Endothelial cell of umbilical vein (primary cell): ENCODE measurements at regions not wholly inside any gene's neighbourhood (a gene's known extent, or its start where the extent isn't known, plus 50 kb on each side); places are given as distances from the start of the nearest gene placed in this dataset.

ENCODE experiments used
- BruUV-seq: library from RNA; stranded (reverse); fragments of 400-500 nt; replicated peaks from 2 replicates; lab custom pipeline; 2021; lab: Mats Ljungman, UMichigan
- CTCF ChIA-PET: fragments of 300-600, 350-600 bp; sonication (Branson Sonifier 250); formaldehyde crosslinking; loops from one replicate; lab custom pipeline; 2021; ENCODE audit warnings: antibody characterized with exemption, inconsistent platforms; lab: Charles Lee
- POLR2A ChIA-PET: fragments of 300-600, 350-600 bp; sonication (Branson Sonifier 250); formaldehyde crosslinking; loops from one replicate; lab custom pipeline; 2021; ENCODE audit warnings: antibody characterized with exemption, inconsistent platforms; lab: Charles Lee
- DNase-seq: peaks from one replicate; pipeline ENCODE4 v3.0.0-alpha.2; 2011; ENCODE audit warnings: low read depth, low spot score
- FAIRE-seq: peaks from 2 replicates; lab custom pipeline; 2011; peaks lifted over from hg19 to GRCh38; lab: Jason Lieb, UNC
- H2AFZ ChIP-seq: 2 replicates; pipeline ENCODE4 v1.6.0; 2012; ENCODE audit warnings: low read depth, low read length, control low read depth, inconsistent platforms
- H3K27ac ChIP-seq: 2 replicates; pipeline ENCODE4 v1.5.1; 2011; ENCODE audit warnings: low read depth, mild to moderate bottlenecking, control low read depth, low read length, moderate library complexity; ENCODE audit not compliant: insufficient read depth
- H3K27me3 ChIP-seq, 2 experiments: 2 replicates each; pipeline versions ENCODE4 v1.6.0 to v1.6.1; 2011; ENCODE audit warnings: low read length in 2 of 2, mixed read lengths in 1 of 2; ENCODE audit not compliant: control insufficient read depth in 2 of 2, insufficient read depth in 2 of 2
- H3K36me3 ChIP-seq, 2 experiments: 2 replicates in 1 of 2; 3 replicates in 1 of 2; pipeline ENCODE4 v1.5.1; 2011; ENCODE audit warnings: low read length in 2 of 2, mild to moderate bottlenecking in 1 of 2, moderate library complexity in 1 of 2; ENCODE audit not compliant: control insufficient read depth in 2 of 2, insufficient read depth in 2 of 2; ENCODE audit errors: extremely low read depth in 1 of 2
- H3K4me1 ChIP-seq: 3 replicates; pipeline ENCODE4 v1.5.1; 2011; ENCODE audit warnings: mild to moderate bottlenecking, low read length; ENCODE audit not compliant: control insufficient read depth, insufficient read depth; ENCODE audit errors: extremely low read depth
- H3K4me2 ChIP-seq: 2 replicates; pipeline ENCODE4 v1.6.1; 2011; ENCODE audit warnings: low read length, control low read depth, mixed read lengths; ENCODE audit not compliant: insufficient read depth
- H3K4me3 ChIP-seq, 3 experiments: fragments of 200-600 bp in 1 of 3; sonication (generic), shearing (Covaris generic) in 1 of 3; replicated peaks in 1 of 3; 2 replicates each; pipeline ENCODE4 v1.5.1; 2011 to 2016; ENCODE audit warnings: control low read depth in 3 of 3, low read length in 3 of 3, mild to moderate bottlenecking in 2 of 3, inconsistent platforms in 1 of 3, low read depth in 1 of 3, moderate library complexity in 1 of 3; ENCODE audit not compliant: insufficient read depth in 1 of 3
- H3K79me2 ChIP-seq: 2 replicates; pipeline ENCODE4 v1.6.0; 2012; ENCODE audit warnings: low read length, inconsistent platforms; ENCODE audit not compliant: control insufficient read depth, insufficient read depth
- H3K9ac ChIP-seq: replicated peaks from 2 replicates; pipeline ENCODE3; 2011; ENCODE audit warnings: low read length, control low read depth; ENCODE audit not compliant: insufficient read depth; ENCODE audit errors: extremely low read depth
- H3K9me1 ChIP-seq: replicated peaks from 3 replicates; pipeline ENCODE4 v1.6.0; 2011; ENCODE audit warnings: mild to moderate bottlenecking, low read length; ENCODE audit not compliant: control insufficient read depth, insufficient read depth; ENCODE audit errors: extremely low read depth
- H3K9me3 ChIP-seq: replicated peaks from 2 replicates; pipeline ENCODE4 v1.5.1; 2012; ENCODE audit warnings: low read length, inconsistent platforms; ENCODE audit not compliant: control insufficient read depth, insufficient read depth
- H4K20me1 ChIP-seq: replicated peaks from 2 replicates; pipeline ENCODE3; 2011; ENCODE audit warnings: mild to moderate bottlenecking, low read length; ENCODE audit not compliant: control insufficient read depth, insufficient read depth; ENCODE audit errors: extremely low read depth
- CTCF ChIP-seq, 2 donors: IDR thresholded peaks; 1 replicate in 1 of 2; 2 replicates in 1 of 2; pipeline ENCODE4 v1.5.1; 2011; ENCODE audit warnings: low read length in 2 of 2, mild to moderate bottlenecking in 2 of 2, moderate library complexity in 2 of 2, control low read depth in 1 of 2, inconsistent platforms in 1 of 2, low read depth in 1 of 2; ENCODE audit not compliant: insufficient read depth in 1 of 2; ENCODE audit errors: extremely low read depth in 1 of 2
- EZH2 ChIP-seq: IDR thresholded peaks from 2 replicates; pipeline ENCODE4 v1.6.1; 2012; ENCODE audit warnings: borderline replicate concordance, low read depth, mild to moderate bottlenecking, moderate library complexity, low read length, inconsistent platforms; ENCODE audit not compliant: severe bottlenecking
- FOS ChIP-seq: IDR thresholded peaks from 2 replicates; pipeline ENCODE4 v1.6.1; 2011; ENCODE audit warnings: mild to moderate bottlenecking, low read length, moderate library complexity, borderline replicate concordance; ENCODE audit not compliant: insufficient read depth
- GATA2 ChIP-seq: IDR thresholded peaks from 2 replicates; pipeline ENCODE4 v1.7.0; 2011; ENCODE audit warnings: low read depth, mild to moderate bottlenecking, moderate library complexity, mixed read lengths, low read length; ENCODE audit not compliant: insufficient read length, insufficient read depth
- JUN ChIP-seq: IDR thresholded peaks from 2 replicates; pipeline ENCODE4 v1.6.1; 2011; ENCODE audit warnings: borderline replicate concordance, low read depth; ENCODE audit not compliant: insufficient read length, insufficient read depth
- MAX ChIP-seq: IDR thresholded peaks from 2 replicates; pipeline ENCODE4 v1.6.1; 2011; ENCODE audit not compliant: insufficient read depth, insufficient read length
- MYC ChIP-seq: IDR thresholded peaks from one replicate; pipeline ENCODE4 v1.6.1; 2011; ENCODE audit warnings: mild to moderate bottlenecking, low read depth, low read length
- POLR2A ChIP-seq: IDR thresholded peaks from 2 replicates; pipeline ENCODE4 v1.6.1; 2012; ENCODE audit warnings: low read depth, mild to moderate bottlenecking, control low read depth, low read length
- POLR2AphosphoS5 ChIP-seq: IDR thresholded peaks from 2 replicates; pipeline ENCODE4 v1.6.1; 2012; ENCODE audit warnings: low read depth, mild to moderate bottlenecking, control low read depth, low read length, moderate library complexity; ENCODE audit not compliant: insufficient read depth
- dilution Hi-C: fragments of 300-500 bp; cut with MboI; formaldehyde crosslinking; loops from one replicate; pipeline ENCODE4 v1.15.0; 2019; ENCODE audit warnings: low sequenced_read_pairs; ENCODE audit not compliant: extremely low pct_ligation_motif_present
- intact Hi-C: fragments of 100-400 bp; cut with micrococcal nuclease; formaldehyde crosslinking; loops from one replicate; pipeline ENCODE4 v1.10.0; 2022

DNA sequence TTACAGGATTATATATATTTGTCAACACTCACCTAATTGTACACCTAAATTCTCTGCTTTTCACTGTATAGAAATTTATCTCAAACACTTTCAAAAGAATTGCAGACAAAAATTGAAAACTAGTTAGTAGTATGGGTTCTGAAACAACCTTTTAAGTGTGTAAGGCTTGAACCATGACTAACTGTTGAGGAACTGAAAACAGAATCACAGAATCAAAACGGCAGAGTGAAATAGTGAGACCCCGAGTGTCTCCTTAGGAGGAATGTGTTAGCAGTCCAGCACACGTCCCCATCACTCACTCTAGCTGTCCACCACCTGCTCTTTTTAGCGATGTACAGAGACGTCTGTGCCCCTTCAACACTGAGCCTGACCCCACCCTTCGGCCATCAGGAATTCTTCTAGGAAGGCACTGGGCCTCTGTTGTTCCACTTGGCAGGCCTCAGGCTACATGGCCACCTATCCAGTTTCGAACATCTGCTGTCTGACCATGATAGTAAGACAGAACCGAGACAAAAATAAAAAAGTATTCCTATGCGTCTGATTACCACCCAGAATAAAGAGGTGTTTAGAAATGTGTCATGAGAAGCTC, 227.4 kb downstream of the C6orf118 start:
- no TSS peak for BruUV-seq
- Histone ChIP-seq H4K20me1 (no peaks in the 10 kb centered on the region), H3K36me3 (no peaks in the 10 kb centered on the region), H3K9ac (no peak overlapping the region), H3K79me2 (no peaks in the 10 kb centered on the region), H3K9me1 (no peaks in the 10 kb centered on the region), H3K27me3 (no peaks in the 10 kb centered on the region), H3K4me2 (no peak overlapping the region), H2AFZ (no peak overlapping the region), H3K4me3 (no peak overlapping the region), H3K9me3 (peaks cover 3% of the 10 kb centered on the region), H3K27ac (no peak overlapping the region), H3K4me1 (no peaks in the 10 kb centered on the region)
- no peak for TF ChIP-seq CTCF (IDR thresholded peaks at IDR 0.05; ENCODE audit: extremely low read depth in 1 of 2, insufficient read depth in 1 of 2, low read depth in 1 of 2, low read length in 2 of 2)
- no peak for TF ChIP-seq MAX
- TF ChIP-seq FOS: no peak
- no peak for TF ChIP-seq MYC
- no peak for TF ChIP-seq JUN
- no peak for TF ChIP-seq POLR2AphosphoS5
- no peak for TF ChIP-seq EZH2
- TF ChIP-seq POLR2A: no peak
- no peak for TF ChIP-seq GATA2
- dilution Hi-C loops (no loop called here), intact Hi-C loops (no loop called here)
- CTCF ChIA-PET: interaction anchor here (1.6 kb wide), 1 partner anchor 10 kb away, joined by 4 read pairs; no protein-coding TSS in a partner anchor
- DNase-seq: no peak
- FAIRE-seq: no peak
- POLR2A ChIA-PET: no interaction called here
